Muscle of leg (tissue), 3 donors: ENCODE measurements at regions not wholly inside any gene's neighbourhood (a gene's known extent, or its start where the extent isn't known, plus 50 kb on each side); places are given as distances from the start of the nearest gene placed in this dataset.

Experiments used
- DNase-seq: peaks from one replicate; pipeline ENCODE4 v3.0.0; 2013
- H3K27ac ChIP-seq: one replicate; pipeline ENCODE4 v1.5.1; 2013; ENCODE audit warnings: mild to moderate bottlenecking, low read length, control low read depth
- H3K27me3 ChIP-seq: one replicate; pipeline ENCODE4 v1.6.1; 2013; ENCODE audit warnings: low read length; ENCODE audit not compliant: control insufficient read depth, insufficient read depth
- H3K36me3 ChIP-seq: one replicate; pipeline ENCODE4 v1.6.1; 2013; ENCODE audit warnings: low read length; ENCODE audit not compliant: control insufficient read depth, insufficient read depth
- H3K4me1 ChIP-seq: one replicate; pipeline ENCODE4 v1.6.1; 2013; ENCODE audit warnings: low read length; ENCODE audit not compliant: control insufficient read depth, insufficient read depth
- H3K4me3 ChIP-seq: one replicate; pipeline ENCODE4 v1.5.1; 2013; ENCODE audit warnings: low read length, control low read depth
- H3K9me3 ChIP-seq: replicated peaks from 2 replicates; pipeline ENCODE4 v1.6.1; 2013; ENCODE audit warnings: low read depth, low read length; ENCODE audit not compliant: control insufficient read depth
- WGBS: methylation state at CpG from one replicate; pipeline ENCODE4 v1.1.5; 2013; ENCODE audit warnings: missing lambda C conversion rate; ENCODE audit not compliant: insufficient coverage; 5-methylcytosine and 5-hydroxymethylcytosine counted together

DNA sequence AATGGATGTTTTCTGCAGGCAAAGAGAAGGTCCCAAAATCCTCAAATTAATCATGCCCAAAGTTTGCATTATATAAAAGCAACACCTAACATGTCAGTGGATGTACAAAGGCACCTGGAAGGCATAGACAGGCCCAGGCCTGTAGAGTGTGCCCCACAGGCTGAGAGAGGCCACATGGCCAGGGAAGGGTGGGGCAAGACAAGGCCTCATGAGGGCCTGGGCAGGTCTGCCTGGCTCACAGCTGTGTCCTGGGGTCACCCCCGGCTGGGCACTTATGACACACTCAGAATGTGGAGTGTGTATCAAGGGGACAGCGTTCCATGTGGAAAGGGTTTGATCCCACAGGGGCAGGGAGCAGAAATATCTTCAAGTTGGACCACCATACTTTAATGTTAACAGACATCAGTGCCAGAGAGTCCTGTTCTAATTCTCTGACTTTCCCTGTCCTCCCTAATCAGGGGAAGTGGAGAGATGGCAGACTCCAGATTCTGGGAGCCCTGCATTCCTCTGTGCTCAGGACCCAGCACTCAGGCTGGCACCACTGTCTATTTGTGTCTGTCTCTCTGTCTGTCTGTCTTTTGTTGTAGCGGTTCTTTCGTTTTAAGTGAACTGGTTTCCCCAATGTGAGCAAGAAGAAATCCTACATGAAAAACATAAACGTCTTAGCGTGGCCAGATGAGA, 178.3 kb upstream of the FOXA2 start:
- Histone ChIP-seq H3K4me1 (peaks cover 24% of the 10 kb centered on the region), H3K27ac (no peak overlapping the region), H3K36me3 (no peaks in the 10 kb centered on the region), H3K27me3 (peaks cover 5% of the 10 kb centered on the region), H3K9me3 (no peaks in the 10 kb centered on the region), H3K4me3 (no peak overlapping the region)
- 56% methylated on average over 2 of the region's 6 CpGs for WGBS
- DNase-seq = no peak

DNA sequence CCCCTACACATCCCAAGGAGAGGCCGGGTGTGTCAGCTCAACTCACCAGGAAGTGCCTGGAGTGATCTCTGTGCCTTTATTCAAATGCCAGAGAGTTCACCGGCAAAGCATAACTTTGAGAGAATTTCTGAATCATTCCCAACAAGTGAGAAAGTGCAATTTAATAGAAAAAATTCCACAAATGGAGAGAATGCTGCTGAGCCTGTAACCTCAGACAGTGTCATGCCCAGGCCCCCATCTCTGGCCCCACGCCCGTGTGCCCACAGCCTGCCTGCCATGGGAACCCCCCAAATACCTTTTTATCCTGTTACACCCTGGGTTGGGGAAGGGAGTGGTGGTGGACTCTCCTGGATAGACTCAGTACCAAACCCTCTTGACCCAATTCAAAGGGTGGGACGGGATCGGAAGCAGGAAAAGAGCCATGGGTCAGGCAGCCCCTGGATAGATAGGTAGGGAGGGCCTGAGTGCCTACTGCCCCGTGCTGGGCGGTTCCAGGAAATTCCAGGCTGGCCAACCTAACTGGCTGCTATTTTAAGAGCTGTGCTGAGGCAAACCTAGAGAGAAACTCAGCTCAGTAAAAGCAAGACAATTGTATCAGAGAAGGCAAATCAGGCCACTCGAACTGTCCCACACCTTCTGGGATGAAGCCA, 179.0 kb upstream of the FOXA2 start:
- no peak for DNase-seq
- Histone ChIP-seq H3K27ac (peak overlapping the region; percentile 29), H3K4me1 (peaks cover 18% of the 10 kb centered on the region), H3K4me3 (no peak overlapping the region), H3K27me3 (peaks cover 5% of the 10 kb centered on the region), H3K36me3 (no peaks in the 10 kb centered on the region), H3K9me3 (no peaks in the 10 kb centered on the region)
- WGBS = 67% methylated on average over 5 of the region's 9 CpGs

DNA sequence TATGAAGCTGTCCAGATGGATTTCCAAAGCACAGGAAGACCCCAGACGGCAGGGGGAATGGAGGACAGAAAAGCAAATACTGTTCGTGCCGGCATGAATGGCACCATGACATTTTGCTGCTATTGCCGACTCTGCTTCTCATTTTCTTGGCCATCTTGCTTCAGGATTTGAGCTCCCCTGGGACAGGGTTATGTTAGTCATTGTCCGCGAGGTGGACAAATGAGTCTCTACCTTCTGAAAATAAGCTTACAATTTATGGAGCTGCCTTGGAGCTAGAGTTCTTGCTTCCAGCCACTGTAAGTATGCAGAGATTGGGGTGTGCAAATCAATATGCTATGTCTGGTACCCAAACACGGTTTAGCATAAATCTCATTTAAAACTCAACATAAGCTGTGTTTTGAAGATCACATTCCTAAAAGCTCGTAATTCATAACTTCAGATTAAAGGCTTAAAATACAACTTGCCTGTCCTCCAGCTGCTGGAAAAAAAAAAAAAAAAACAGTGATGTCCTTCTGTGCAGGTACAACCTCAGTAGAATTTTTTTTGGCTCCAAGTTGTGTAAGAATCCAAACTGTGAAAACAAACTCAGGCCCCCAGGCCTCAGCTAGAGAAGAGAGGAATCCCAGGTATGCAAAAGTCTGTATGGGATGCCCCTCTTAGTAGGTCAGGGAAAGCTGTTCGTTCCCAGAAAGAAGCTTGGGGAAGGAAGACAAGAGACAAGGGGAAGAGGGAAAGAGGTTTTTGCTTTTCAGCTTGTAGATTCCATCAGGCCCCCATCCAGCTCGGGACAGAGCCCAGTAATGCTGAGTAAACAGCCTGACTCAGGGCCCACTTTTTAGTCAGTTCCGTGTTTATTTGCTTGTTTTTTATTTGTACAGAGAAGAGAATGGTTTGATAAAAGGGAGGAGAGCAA, 184.2 kb upstream of the FOXA2 start:
- Histone ChIP-seq H3K9me3 (no peaks in the 10 kb centered on the region), H3K27me3 (peaks cover 5% of the 10 kb centered on the region), H3K4me1 (peaks cover 9% of the 10 kb centered on the region), H3K4me3 (no peak overlapping the region), H3K36me3 (no peaks in the 10 kb centered on the region), H3K27ac (no peak overlapping the region)
- WGBS = 56% methylated on average over 7 of the region's 11 CpGs
- DNase-seq = peak; percentile 82

DNA sequence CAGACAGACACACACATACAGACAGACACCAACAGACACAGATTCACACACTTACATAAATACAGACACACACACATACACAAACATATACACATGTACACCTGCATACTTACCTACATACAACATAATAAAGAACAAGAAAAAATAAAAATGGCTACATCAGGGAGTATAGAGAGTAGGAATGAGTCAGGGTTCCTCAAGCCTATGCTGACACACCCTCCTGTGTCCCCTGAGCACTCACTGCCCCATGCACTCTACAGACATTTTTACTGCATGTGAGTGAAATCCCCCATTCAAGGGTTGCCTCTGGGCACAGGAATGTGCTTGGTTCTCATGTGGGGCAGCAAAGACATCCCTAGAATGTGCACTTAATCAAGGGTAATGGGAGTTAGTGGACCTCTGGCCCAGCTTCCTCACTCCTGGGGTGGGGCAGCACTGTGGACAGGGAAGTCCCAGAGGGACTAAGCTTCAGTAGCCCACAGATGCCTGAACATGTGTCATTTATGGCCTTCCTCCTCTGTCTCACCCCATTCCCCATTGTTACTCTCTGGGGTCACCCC, 185.9 kb upstream of the FOXA2 start:
- Histone ChIP-seq H3K4me1 (peaks cover 2% of the 10 kb centered on the region), H3K4me3 (no peak overlapping the region), H3K9me3 (no peaks in the 10 kb centered on the region), H3K27me3 (peaks cover 4% of the 10 kb centered on the region), H3K36me3 (no peaks in the 10 kb centered on the region), H3K27ac (no peak overlapping the region)
- DNase-seq = no peak

DNA sequence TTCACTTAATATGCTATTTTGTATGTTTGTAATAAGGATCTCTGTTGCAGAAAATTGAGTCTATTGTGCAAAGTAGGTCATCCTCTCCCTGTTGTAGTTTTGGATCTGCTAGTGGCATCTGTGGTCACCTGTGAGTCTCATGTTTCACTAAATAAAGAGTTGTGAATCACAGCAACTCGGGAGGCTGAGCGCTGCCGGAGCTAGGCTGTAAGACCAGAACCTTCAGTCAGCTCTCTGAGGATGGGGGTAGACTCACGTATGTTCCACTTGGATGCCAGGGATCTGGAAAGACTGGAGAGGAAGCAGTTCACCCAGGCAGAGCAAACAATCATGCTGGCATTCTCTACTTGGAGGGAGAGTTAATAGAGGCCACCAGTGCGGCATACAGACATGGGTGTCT, 187.3 kb upstream of the FOXA2 start:
- no peak overlapping the region for H3K4me3 ChIP-seq
- peaks cover 2% of the 10 kb centered on the region for H3K4me1 ChIP-seq
- no peak for DNase-seq
- no peak overlapping the region for H3K27ac ChIP-seq
- H3K9me3 ChIP-seq = peaks cover 4% of the 10 kb centered on the region
- H3K36me3 ChIP-seq = no peaks in the 10 kb centered on the region
- whole genome bisulfite sequencing = 72% methylated on average over 3 of the region's 5 CpGs
- H3K27me3 ChIP-seq = peaks cover under 1% of the 10 kb centered on the region

DNA sequence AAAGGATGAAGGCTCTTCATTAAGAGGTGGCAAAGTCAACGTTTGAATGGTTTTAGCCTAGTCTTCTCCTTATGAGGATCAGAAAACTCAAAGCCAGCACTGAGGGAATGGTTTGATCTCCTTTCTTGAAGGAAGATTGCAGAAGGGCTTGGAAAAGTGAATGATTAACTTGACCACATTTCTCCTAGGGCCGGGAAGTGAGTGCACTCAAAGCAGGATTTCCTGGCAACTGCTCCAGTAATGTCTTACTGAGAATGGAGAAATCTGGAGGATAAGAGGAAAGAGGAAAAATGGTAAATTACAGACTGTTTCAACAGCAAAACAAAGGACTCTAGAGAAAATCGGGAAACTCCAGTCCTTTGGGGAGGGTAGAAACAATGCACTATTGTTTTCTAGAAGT, 189.0 kb upstream of the FOXA2 start:
- Histone ChIP-seq H3K4me1 (peaks cover 2% of the 10 kb centered on the region), H3K4me3 (no peak overlapping the region), H3K9me3 (peaks cover 4% of the 10 kb centered on the region), H3K27ac (no peak overlapping the region), H3K36me3 (no peaks in the 10 kb centered on the region), H3K27me3 (no peaks in the 10 kb centered on the region)
- peak; percentile 51 for DNase-seq
- 60% methylated on average over 1 of the region's 3 CpGs for WGBS

DNA sequence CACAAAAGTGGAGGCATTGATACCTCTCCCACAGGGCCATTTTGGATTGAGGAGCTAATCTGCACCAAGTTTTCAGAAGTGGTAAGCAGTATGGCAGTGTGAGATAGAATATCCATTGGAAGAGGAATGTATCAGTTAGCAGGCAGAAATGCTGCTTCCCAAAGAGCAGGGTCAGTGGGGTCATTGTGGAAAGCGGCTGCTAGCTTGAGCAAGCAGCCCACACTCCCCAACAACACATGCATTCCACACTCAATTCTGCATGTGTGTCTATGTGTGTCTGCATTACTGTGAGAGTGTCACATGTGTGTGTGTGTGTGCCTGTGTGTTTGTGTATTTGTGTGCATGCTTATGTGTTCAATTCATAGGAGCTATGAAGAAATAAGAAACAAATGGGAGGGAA, 190.9 kb upstream of the FOXA2 start:
- Histone ChIP-seq H3K27ac (no peak overlapping the region), H3K4me3 (no peak overlapping the region), H3K4me1 (no peaks in the 10 kb centered on the region), H3K27me3 (no peaks in the 10 kb centered on the region), H3K9me3 (peaks cover 4% of the 10 kb centered on the region), H3K36me3 (no peaks in the 10 kb centered on the region)
- WGBS = no CpG with 5 or more reads among the region's 1 CpG
- DNase-seq = no peak

DNA sequence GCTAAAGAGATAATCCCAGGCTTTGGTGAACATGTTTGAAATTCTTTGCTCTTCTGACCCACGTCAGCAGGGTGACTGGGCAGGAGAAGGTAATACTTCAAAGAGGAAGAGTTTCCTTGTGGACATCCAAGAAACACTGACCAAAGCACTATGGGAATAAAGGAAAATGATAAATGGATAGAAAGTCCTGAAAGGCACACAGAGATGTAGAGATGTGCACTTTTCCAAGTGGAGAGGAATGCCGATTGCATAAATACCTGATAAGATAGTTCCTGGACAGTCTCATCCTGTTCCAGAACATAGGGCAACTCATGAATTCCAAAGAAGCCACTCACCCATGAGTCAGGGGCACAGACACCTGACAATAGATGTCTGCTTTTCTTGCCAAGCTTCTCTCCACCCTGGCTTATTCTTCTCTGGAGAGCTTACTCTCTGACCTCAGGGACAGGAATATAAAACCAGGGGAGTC, 191.3 kb upstream of the FOXA2 start:
- Histone ChIP-seq H3K27me3 (no peaks in the 10 kb centered on the region), H3K27ac (no peak overlapping the region), H3K36me3 (no peaks in the 10 kb centered on the region), H3K9me3 (peaks cover 4% of the 10 kb centered on the region), H3K4me3 (no peak overlapping the region), H3K4me1 (no peaks in the 10 kb centered on the region)
- WGBS = 73% methylated on average over 2 of the region's 2 CpGs
- no peak for DNase-seq

DNA sequence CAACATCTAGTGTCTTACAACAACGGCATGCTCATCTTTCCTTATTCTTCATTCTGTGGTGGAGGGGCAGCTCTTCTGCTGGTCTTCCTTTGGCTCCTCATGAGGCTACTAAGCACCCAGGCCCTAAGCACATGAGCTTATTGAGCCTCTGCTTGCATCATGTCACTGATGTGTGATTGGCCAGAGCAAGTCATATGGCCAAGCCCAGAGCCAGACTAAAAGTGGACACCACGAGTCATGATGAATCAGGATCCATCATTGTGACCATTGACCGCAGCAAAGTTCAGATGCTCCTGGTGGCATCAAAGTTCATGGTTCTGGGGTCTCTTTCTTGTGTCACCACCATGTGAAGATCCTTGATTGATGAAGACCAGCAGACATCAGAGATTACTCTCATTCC, 192.0 kb upstream of the FOXA2 start:
- Histone ChIP-seq H3K36me3 (no peaks in the 10 kb centered on the region), H3K27ac (no peak overlapping the region), H3K27me3 (no peaks in the 10 kb centered on the region), H3K4me1 (no peaks in the 10 kb centered on the region), H3K9me3 (peaks cover 4% of the 10 kb centered on the region), H3K4me3 (no peak overlapping the region)
- DNase-seq = no peak
- WGBS = 88% methylated on average over 2 of the region's 3 CpGs

DNA sequence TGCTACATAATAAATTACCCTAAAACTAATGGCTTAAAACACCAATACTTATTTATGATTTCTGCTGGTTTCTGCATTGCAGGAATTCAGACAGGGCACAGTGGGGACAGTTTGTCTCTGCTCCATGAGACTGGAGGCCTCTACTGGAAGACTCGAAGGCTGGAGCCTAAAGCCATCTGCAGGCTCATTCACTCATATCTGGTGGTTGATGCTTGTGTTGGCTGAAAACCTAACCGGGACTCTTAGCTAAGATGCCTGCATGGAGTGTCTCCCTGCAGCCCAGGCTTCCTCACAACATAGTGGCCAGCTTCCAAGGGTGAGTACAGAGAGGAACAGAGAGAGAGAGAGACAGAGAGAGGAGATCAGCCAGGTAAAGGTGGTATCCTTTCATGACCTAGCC, 195.5 kb upstream of the FOXA2 start:
- Histone ChIP-seq H3K9me3 (peaks cover 4% of the 10 kb centered on the region), H3K4me3 (no peak overlapping the region), H3K4me1 (no peaks in the 10 kb centered on the region), H3K27me3 (no peaks in the 10 kb centered on the region), H3K36me3 (no peaks in the 10 kb centered on the region), H3K27ac (no peak overlapping the region)
- WGBS = 33% methylated on average over 1 of the region's 2 CpGs
- DNase-seq = no peak
